Thymus (tissue), 11 donors: ENCODE measurements at regions not wholly inside any gene's neighbourhood (a gene's known extent, or its start where the extent isn't known, plus 50 kb on each side); places are given as distances from the start of the nearest gene placed in this dataset.

Experiments
- DNase-seq, 9 donors: peaks; one replicate each; pipeline ENCODE4 v3.0.0-alpha.2; 2013; ENCODE audit warnings: low spot score in 9 of 9, low read depth in 6 of 9, missing footprints in 1 of 9
- H3K27ac ChIP-seq, 2 donors: one replicate each; pipeline ENCODE4 v1.5.1; 2013; ENCODE audit warnings: control low read depth in 1 of 2, low read depth in 1 of 2, low read length in 1 of 2, mild to moderate bottlenecking in 1 of 2, moderate library complexity in 1 of 2
- H3K27me3 ChIP-seq, 2 donors: one replicate each; pipeline ENCODE4 v1.5.1; 2013; ENCODE audit warnings: low read length in 1 of 2; ENCODE audit not compliant: control insufficient read depth in 2 of 2, insufficient read depth in 1 of 2
- H3K36me3 ChIP-seq, 2 donors: one replicate each; pipeline ENCODE4 v1.5.1; 2013; ENCODE audit warnings: low read length in 1 of 2, mild to moderate bottlenecking in 1 of 2, moderate library complexity in 1 of 2; ENCODE audit not compliant: control insufficient read depth in 2 of 2, insufficient read depth in 2 of 2
- H3K4me1 ChIP-seq, 2 donors: one replicate each; pipeline ENCODE4 v1.5.1; 2013; ENCODE audit warnings: low read length in 2 of 2; ENCODE audit not compliant: control insufficient read depth in 2 of 2, insufficient read depth in 2 of 2
- H3K4me3 ChIP-seq, 2 donors: one replicate each; pipeline ENCODE4 v1.5.1; 2013; ENCODE audit warnings: low read length in 2 of 2, control low read depth in 1 of 2, mild to moderate bottlenecking in 1 of 2
- H3K9me3 ChIP-seq, 2 donors: one replicate each; pipeline ENCODE4 v1.5.1; 2013; ENCODE audit warnings: low read length in 1 of 2, mild to moderate bottlenecking in 1 of 2; ENCODE audit not compliant: control insufficient read depth in 2 of 2, insufficient read depth in 1 of 2
- WGBS: extraction: QIAGEN DNeasy Blood & Tissue Kit; methylation state at CpG from one replicate; pipeline ENCODE4 v1.1.7; 2013; 5-methylcytosine and 5-hydroxymethylcytosine counted together
- donor health status: healthy.

- Histone ChIP-seq H3K4me3 (no peak overlapping the region), H3K27ac (no peak overlapping the region), H3K9me3 (no peaks in the 10 kb centered on the region), H3K36me3 (no peaks in the 10 kb centered on the region), H3K4me1 (no peaks in the 10 kb centered on the region), H3K27me3 (no peaks in the 10 kb centered on the region)
- WGBS: 91% methylated on average over 4 of the region's 4 CpGs
- DNase-seq: no peak
Observed at GRCh38 chr17:33797181-33797580, 457.9 kb upstream of the CCL2 start.

DNA sequence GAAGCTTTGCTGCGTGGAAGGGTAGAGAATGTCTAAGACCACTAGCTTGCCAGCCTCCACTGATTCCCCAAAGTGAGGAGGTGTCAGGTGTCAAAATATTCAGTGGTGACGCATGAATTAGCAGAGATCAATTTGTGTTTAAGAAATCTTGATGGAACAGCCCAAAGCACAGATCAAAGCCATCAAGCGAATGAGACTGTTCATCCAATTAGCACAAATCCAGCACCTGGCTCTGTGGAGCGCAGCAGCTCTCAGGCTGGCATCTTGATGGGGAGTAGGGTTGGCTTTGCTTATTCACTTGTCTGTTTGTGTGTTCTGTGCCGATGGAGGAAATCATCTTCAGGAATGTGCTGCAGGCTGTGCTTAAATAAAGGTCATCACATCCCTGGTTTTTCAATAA is 456.8 kb upstream of the CCL2 start:
- 92% methylated on average over 5 of the region's 5 CpGs for WGBS
- DNase-seq: no peak
- Histone ChIP-seq H3K27ac (no peak overlapping the region), H3K4me3 (no peak overlapping the region), H3K36me3 (no peaks in the 10 kb centered on the region), H3K27me3 (no peaks in the 10 kb centered on the region), H3K9me3 (no peaks in the 10 kb centered on the region), H3K4me1 (no peaks in the 10 kb centered on the region)

- 87% methylated on average over 10 of the region's 10 CpGs for WGBS
- no peak for DNase-seq
- H3K27ac ChIP-seq: no peak overlapping the region
Observed at GRCh38 chr17:33802349-33803198, 452.5 kb upstream of the CCL2 start.

GRCh38 chr17:33803199-33803685 is 451.8 kb upstream of the CCL2 start:
- Histone ChIP-seq H3K4me1 (no peaks in the 10 kb centered on the region), H3K4me3 (no peak overlapping the region), H3K36me3 (no peaks in the 10 kb centered on the region), H3K27me3 (no peaks in the 10 kb centered on the region), H3K27ac (no peak overlapping the region), H3K9me3 (no peaks in the 10 kb centered on the region)
- DNase-seq: no peak
- whole genome bisulfite sequencing: 53% methylated on average over 2 of the region's 2 CpGs

More at GRCh38 chr17:33802349-33803198, 452.5 kb upstream of the CCL2 start:
- Histone ChIP-seq H3K36me3 (no peaks in the 10 kb centered on the region), H3K4me1 (no peaks in the 10 kb centered on the region), H3K4me3 (no peak overlapping the region), H3K27me3 (no peaks in the 10 kb centered on the region), H3K9me3 (no peaks in the 10 kb centered on the region)

DNA sequence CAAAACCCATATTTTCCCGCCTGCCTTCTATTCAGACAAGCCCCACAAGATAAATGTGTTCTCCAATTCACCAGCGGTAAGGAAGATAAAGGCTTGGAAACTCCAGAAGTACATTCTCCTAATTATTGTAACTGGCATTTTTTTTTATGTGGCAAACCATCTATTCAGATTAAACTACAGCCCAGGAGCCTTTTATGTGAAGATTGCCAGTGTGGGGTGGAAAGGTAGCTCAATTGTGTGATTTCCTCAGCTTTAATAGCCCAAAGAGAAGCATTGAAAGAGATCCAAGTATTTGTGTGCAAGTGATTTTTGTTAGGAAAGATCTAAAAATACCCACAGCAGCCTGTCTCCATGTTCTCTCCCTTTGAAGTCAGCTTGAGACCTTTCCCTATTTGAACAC is 451.4 kb upstream of the CCL2 start:
- Histone ChIP-seq H3K4me3 (no peak overlapping the region), H3K9me3 (no peaks in the 10 kb centered on the region), H3K27me3 (no peaks in the 10 kb centered on the region), H3K36me3 (no peaks in the 10 kb centered on the region), H3K4me1 (no peaks in the 10 kb centered on the region), H3K27ac (no peak overlapping the region)
- DNase-seq: no peak
- 29% methylated on average over 2 of the region's 2 CpGs for WGBS

DNA sequence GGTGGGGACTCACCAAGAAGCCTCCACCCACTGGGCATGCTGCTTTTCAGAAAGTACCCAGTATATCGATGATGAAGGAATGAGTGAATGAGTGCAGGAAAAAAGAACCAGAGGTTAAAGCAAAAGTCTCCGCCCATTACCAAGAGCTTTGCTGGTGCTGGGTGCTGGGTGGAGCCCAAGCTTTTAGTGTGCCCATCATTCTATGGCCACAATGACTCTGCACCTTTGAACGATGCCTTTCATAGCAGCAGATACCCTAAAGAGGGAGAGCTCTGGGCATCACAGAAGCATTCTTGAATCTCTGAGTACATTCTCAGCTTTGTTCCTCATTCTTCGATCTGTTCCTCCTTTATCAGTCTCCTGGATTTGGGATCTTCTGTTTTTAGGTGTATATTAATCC is 450.7 kb upstream of the CCL2 start:
- H3K4me1 ChIP-seq: no peaks in the 10 kb centered on the region
- H3K27me3 ChIP-seq: no peaks in the 10 kb centered on the region
- no peak for DNase-seq
- no peaks in the 10 kb centered on the region for H3K36me3 ChIP-seq
- no peak overlapping the region for H3K4me3 ChIP-seq
- WGBS: 62% methylated on average over 4 of the region's 4 CpGs
- H3K27ac ChIP-seq: no peak overlapping the region
- H3K9me3 ChIP-seq: no peaks in the 10 kb centered on the region

DNA sequence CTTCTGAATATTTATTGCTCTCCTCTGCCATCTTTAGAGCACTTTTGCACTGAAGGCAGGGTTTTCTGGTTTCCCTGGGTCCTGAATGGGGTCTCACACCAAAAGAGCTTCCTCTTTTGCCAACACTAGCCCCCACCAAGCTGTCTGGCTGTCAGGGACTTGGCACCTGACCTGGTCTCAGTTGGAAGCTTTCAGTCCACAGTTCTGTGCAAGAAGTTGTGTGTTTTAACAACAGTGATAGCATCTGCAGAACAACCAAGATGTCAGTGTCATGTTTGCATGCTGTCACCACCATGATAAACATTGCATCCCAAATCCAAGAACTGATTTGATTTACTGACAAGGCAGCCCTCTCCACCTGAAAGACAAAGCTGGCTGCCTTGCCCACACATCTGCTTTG is 448.5 kb upstream of the CCL2 start:
- DNase-seq: no peak
- H3K27ac ChIP-seq: no peak overlapping the region

GRCh38 chr17:33809748-33810147 is 445.3 kb upstream of the CCL2 start:
- DNase-seq: no peak
- Histone ChIP-seq H3K27ac (no peak overlapping the region), H3K4me1 (no peaks in the 10 kb centered on the region), H3K9me3 (no peaks in the 10 kb centered on the region), H3K27me3 (no peaks in the 10 kb centered on the region), H3K36me3 (no peaks in the 10 kb centered on the region), H3K4me3 (no peak overlapping the region)

More for the DNA sequence above, 448.5 kb upstream of the CCL2 start:
- H3K9me3 ChIP-seq: no peaks in the 10 kb centered on the region
- H3K27me3 ChIP-seq: no peaks in the 10 kb centered on the region
- no peak overlapping the region for H3K4me3 ChIP-seq
- H3K36me3 ChIP-seq: no peaks in the 10 kb centered on the region
- H3K4me1 ChIP-seq: no peaks in the 10 kb centered on the region

- H3K27ac ChIP-seq: no peak overlapping the region
Observed at GRCh38 chr17:33811004-33811760, 443.9 kb upstream of the CCL2 start.

More at GRCh38 chr17:33811004-33811760, 443.9 kb upstream of the CCL2 start:
- Histone ChIP-seq H3K36me3 (no peaks in the 10 kb centered on the region), H3K27me3 (no peaks in the 10 kb centered on the region), H3K4me1 (no peaks in the 10 kb centered on the region), H3K9me3 (no peaks in the 10 kb centered on the region), H3K4me3 (no peak overlapping the region)
- DNase-seq: no peak
- 81% methylated on average over 7 of the region's 7 CpGs for WGBS
